Neural cell (in vitro differentiated cells): ENCODE measurements at regions not wholly inside any gene's neighbourhood (a gene's known extent, or its start where the extent isn't known, plus 50 kb on each side); places are given as distances from the start of the nearest gene placed in this dataset.

Experiments
- H2AFZ ChIP-seq: fragments of 200-600, 300-800 bp; sonication (generic), shearing (Covaris generic); 2 replicates; pipeline ENCODE4 v1.6.0; 2014; ENCODE audit warnings: low read depth, mild to moderate bottlenecking, antibody characterized with exemption, low read length, moderate library complexity
- H3F3A ChIP-seq: fragments of 200-600 bp; shearing (Covaris generic); 2 replicates; pipeline ENCODE4 v1.6.1; 2016; ENCODE audit warnings: mild to moderate bottlenecking, moderate library complexity, mixed read lengths, antibody characterized with exemption, low read length; ENCODE audit not compliant: insufficient read depth, poor library complexity, severe bottlenecking
- H3K27ac ChIP-seq: fragments of 200-600, 300-800 bp; sonication (generic), shearing (Covaris generic); 2 replicates; pipeline ENCODE4 v1.5.1; 2014; ENCODE audit warnings: mild to moderate bottlenecking, low read length, moderate library complexity
- H3K27me3 ChIP-seq: fragments of 300-800, 200-600 bp; sonication (generic), shearing (Covaris generic); 2 replicates; pipeline ENCODE4 v1.6.0; 2014; ENCODE audit warnings: mild to moderate bottlenecking, low read depth, low read length, moderate library complexity; ENCODE audit not compliant: insufficient read depth
- H3K36me3 ChIP-seq: fragments of 300-800, 200-600 bp; sonication (generic), shearing (Covaris generic); 2 replicates; pipeline ENCODE4 v1.5.1; 2014; ENCODE audit warnings: mild to moderate bottlenecking, antibody characterized with exemption, low read length, moderate library complexity; ENCODE audit not compliant: insufficient read depth
- H3K4me2 ChIP-seq: fragments of 300-800, 200-600 bp; sonication (generic), shearing (Covaris generic); 2 replicates; pipeline ENCODE4 v1.6.0; 2014; ENCODE audit warnings: mild to moderate bottlenecking, low read length
- H3K4me3 ChIP-seq: fragments of 300-800, 200-600 bp; sonication (generic), shearing (Covaris generic); 2 replicates; pipeline ENCODE4 v1.5.1; 2014; ENCODE audit warnings: mild to moderate bottlenecking, low read length, moderate library complexity
- H3K79me2 ChIP-seq: fragments of 200-600 bp; shearing (Covaris generic); replicated peaks from 2 replicates; pipeline ENCODE4 v1.6.0; 2014; ENCODE audit warnings: mild to moderate bottlenecking, low read length, moderate library complexity; ENCODE audit not compliant: insufficient read depth
- H3K9ac ChIP-seq: fragments of 300-800, 200-600 bp; sonication (generic), shearing (Covaris generic); 2 replicates; pipeline ENCODE4 v1.6.1; 2016; ENCODE audit warnings: mild to moderate bottlenecking, low read length, mixed read lengths
- H3K9me2 ChIP-seq: fragments of 200-600 bp; shearing (Covaris generic); 2 replicates; pipeline ENCODE4 v1.6.1; 2016; ENCODE audit warnings: mild to moderate bottlenecking, low read length, mixed read lengths; ENCODE audit not compliant: insufficient read depth
- H3K9me3 ChIP-seq: fragments of 200-600, 300-800 bp; sonication (generic), shearing (Covaris generic); 2 replicates; pipeline ENCODE4 v1.6.1; 2016; ENCODE audit warnings: mild to moderate bottlenecking, mixed run types, low read length, moderate library complexity, mixed read lengths
- H4K20me1 ChIP-seq: fragments of 200-600 bp; shearing (Covaris generic); 2 replicates; pipeline ENCODE4 v1.6.1; 2016; ENCODE audit warnings: mild to moderate bottlenecking, mixed run types; ENCODE audit not compliant: insufficient read depth
- CTCF ChIP-seq: fragments of 450-650 bp; IDR thresholded peaks from 2 replicates; pipeline ENCODE4 v1.5.1; 2014; ENCODE audit warnings: antibody characterized with exemption, mild to moderate bottlenecking, moderate library complexity; ENCODE audit not compliant: poor library complexity, severe bottlenecking
- EP300 ChIP-seq: fragments of 450-650 bp; conservative IDR thresholded peaks from 2 replicates; pipeline ENCODE4 v1.6.1; 2014; ENCODE audit warnings: antibody characterized with exemption, mild to moderate bottlenecking, moderate library complexity; ENCODE audit not compliant: poor library complexity, severe bottlenecking
- EZH2 ChIP-seq: fragments of 200-600, 300-800 bp; shearing (Covaris generic), sonication (generic); IDR thresholded peaks from 2 replicates; pipeline ENCODE4 v1.6.1; 2014; ENCODE audit warnings: antibody characterized with exemption, low read length, borderline replicate concordance, mild to moderate bottlenecking; ENCODE audit not compliant: insufficient read depth, poor library complexity, severe bottlenecking
- MXI1 ChIP-seq: fragments of 450-650 bp; conservative IDR thresholded peaks from 2 replicates; pipeline ENCODE4 v1.6.1; 2014; ENCODE audit warnings: antibody characterized with exemption, mild to moderate bottlenecking; ENCODE audit not compliant: poor library complexity, severe bottlenecking
- POLR2AphosphoS5 ChIP-seq: IDR thresholded peaks from 2 replicates; pipeline ENCODE4 v1.6.1; 2012
- RAD21 ChIP-seq: fragments of 450-650 bp; conservative IDR thresholded peaks from 2 replicates; pipeline ENCODE4 v1.6.1; 2014; ENCODE audit warnings: antibody characterized with exemption, mild to moderate bottlenecking, moderate library complexity
- SMC3 ChIP-seq: fragments of 450-650 bp; conservative IDR thresholded peaks from 2 replicates; pipeline ENCODE4 v1.6.1; 2014; ENCODE audit warnings: antibody characterized with exemption, mild to moderate bottlenecking, moderate library complexity; ENCODE audit not compliant: poor library complexity
- TAF1 ChIP-seq: IDR thresholded peaks from 2 replicates; pipeline ENCODE4 v1.6.1; 2012; ENCODE audit warnings: low read depth
- TF ChIP-seq, protein P1 (sequence below): IDR thresholded peaks from 2 replicates; pipeline ENCODE4 v1.6.1; 2012; ENCODE audit warnings: borderline replicate concordance

GRCh38 chr14:50051106-50051505 is 65.3 kb downstream of the VCPKMT start:
- Histone ChIP-seq H3K27ac (no peak overlapping the region), H3K9me3 (no peaks in the 10 kb centered on the region), H2AFZ (no peak overlapping the region), H3K27me3 (no peaks in the 10 kb centered on the region), H3K4me2 (no peak overlapping the region), H3K9me2 (no peaks in the 10 kb centered on the region), H3F3A (no peaks in the 10 kb centered on the region), H3K36me3 (no peaks in the 10 kb centered on the region), H3K79me2 (no peaks in the 10 kb centered on the region), H4K20me1 (no peaks in the 10 kb centered on the region), H3K9ac (no peak overlapping the region), H3K4me3 (no peak overlapping the region)
- TF ChIP-seq, protein P1, sequence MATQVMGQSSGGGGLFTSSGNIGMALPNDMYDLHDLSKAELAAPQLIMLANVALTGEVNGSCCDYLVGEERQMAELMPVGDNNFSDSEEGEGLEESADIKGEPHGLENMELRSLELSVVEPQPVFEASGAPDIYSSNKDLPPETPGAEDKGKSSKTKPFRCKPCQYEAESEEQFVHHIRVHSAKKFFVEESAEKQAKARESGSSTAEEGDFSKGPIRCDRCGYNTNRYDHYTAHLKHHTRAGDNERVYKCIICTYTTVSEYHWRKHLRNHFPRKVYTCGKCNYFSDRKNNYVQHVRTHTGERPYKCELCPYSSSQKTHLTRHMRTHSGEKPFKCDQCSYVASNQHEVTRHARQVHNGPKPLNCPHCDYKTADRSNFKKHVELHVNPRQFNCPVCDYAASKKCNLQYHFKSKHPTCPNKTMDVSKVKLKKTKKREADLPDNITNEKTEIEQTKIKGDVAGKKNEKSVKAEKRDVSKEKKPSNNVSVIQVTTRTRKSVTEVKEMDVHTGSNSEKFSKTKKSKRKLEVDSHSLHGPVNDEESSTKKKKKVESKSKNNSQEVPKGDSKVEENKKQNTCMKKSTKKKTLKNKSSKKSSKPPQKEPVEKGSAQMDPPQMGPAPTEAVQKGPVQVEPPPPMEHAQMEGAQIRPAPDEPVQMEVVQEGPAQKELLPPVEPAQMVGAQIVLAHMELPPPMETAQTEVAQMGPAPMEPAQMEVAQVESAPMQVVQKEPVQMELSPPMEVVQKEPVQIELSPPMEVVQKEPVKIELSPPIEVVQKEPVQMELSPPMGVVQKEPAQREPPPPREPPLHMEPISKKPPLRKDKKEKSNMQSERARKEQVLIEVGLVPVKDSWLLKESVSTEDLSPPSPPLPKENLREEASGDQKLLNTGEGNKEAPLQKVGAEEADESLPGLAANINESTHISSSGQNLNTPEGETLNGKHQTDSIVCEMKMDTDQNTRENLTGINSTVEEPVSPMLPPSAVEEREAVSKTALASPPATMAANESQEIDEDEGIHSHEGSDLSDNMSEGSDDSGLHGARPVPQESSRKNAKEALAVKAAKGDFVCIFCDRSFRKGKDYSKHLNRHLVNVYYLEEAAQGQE = no peak
- TF ChIP-seq MXI1 (no peak), POLR2AphosphoS5 (no peak), TAF1 (no peak), EP300 (no peak), CTCF (no peak), EZH2 (no peak), RAD21 (no peak), SMC3 (no peak)

DNA sequence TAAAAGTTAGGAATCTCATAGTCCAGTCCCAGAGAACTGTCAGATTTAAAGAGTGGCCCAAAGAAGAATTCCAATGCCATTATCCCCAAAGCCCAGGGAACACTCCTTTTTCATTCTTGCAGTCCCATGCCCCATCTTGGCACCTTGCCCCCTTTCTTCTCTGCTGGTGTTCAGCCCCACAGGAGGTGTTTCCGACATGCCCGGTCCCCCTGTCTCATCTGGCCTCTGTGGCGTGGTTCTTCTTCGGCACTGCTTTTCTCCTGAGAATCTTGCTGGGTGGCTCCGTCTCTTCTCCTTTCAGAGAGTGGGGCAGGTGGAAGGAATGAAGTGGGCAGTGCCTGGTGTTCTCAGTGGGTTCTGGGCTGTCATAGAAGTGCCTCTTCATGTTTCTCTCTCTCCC is 64.7 kb downstream of the VCPKMT start:
- Histone ChIP-seq H3K4me2 (no peak overlapping the region), H3K4me3 (no peak overlapping the region), H3K27ac (no peak overlapping the region), H3K9ac (no peak overlapping the region), H3K27me3 (no peaks in the 10 kb centered on the region), H3K79me2 (no peaks in the 10 kb centered on the region), H2AFZ (no peak overlapping the region), H4K20me1 (no peaks in the 10 kb centered on the region), H3K9me3 (no peaks in the 10 kb centered on the region), H3F3A (no peaks in the 10 kb centered on the region), H3K36me3 (no peaks in the 10 kb centered on the region), H3K9me2 (no peaks in the 10 kb centered on the region)
- TF ChIP-seq TAF1 (no peak), MXI1 (no peak), EP300 (no peak), RAD21 (no peak), POLR2AphosphoS5 (no peak), SMC3 (no peak), CTCF (no peak), EZH2 (no peak)
- TF ChIP-seq, protein P1 = no peak
